Ecto neural progenitor cell (in vitro differentiated cells): ENCODE measurements at regions not wholly inside any gene's neighbourhood (a gene's known extent, or its start where the extent isn't known, plus 50 kb on each side); places are given as distances from the start of the nearest gene placed in this dataset.

Experiments
- DNase-seq: peaks from one replicate; pipeline ENCODE4 v3.0.0-alpha.2; 2018; ENCODE audit warnings: low spot score

GRCh38 chr9:89998633-89999032 lies 393.8 kb downstream of the GADD45G start:
- no peak for DNase-seq

GRCh38 chr9:89999176-89999533 lies 394.3 kb downstream of the GADD45G start:
- DNase-seq, result no peak

- no peak for DNase-seq
These were observed 394.9 kb downstream of the GADD45G start for GRCh38 chr9:89999534-90000370.

- no peak for DNase-seq
These were observed 396.1 kb downstream of the GADD45G start for GRCh38 chr9:90000925-90001324.

- no peak for DNase-seq
These were observed 396.9 kb downstream of the GADD45G start for GRCh38 chr9:90001747-90002146.

- DNase-seq, result no peak
These were observed 397.8 kb downstream of the GADD45G start for GRCh38 chr9:90002397-90003271.

- DNase-seq, result no peak
These were observed 400.6 kb downstream of the GADD45G start for GRCh38 chr9:90005388-90005787.

- DNase-seq, result no peak
These were observed 403.0 kb downstream of the GADD45G start for GRCh38 chr9:90007516-90008440.

GRCh38 chr9:90009447-90009846 lies 404.6 kb downstream of the GADD45G start:
- no peak for DNase-seq

- DNase-seq, result no peak
These were observed 406.0 kb downstream of the GADD45G start for GRCh38 chr9:90010793-90011192.

- no peak for DNase-seq
These were observed 408.1 kb downstream of the GADD45G start for GRCh38 chr9:90012949-90013348.

- no peak for DNase-seq
These were observed 409.0 kb downstream of the GADD45G start for GRCh38 chr9:90013778-90014177.

- DNase-seq, result no peak
These were observed 409.6 kb downstream of the GADD45G start for GRCh38 chr9:90014421-90014820.

GRCh38 chr9:90016272-90016671 lies 411.5 kb downstream of the GADD45G start:
- DNase-seq, result no peak

GRCh38 chr9:90017679-90018078 lies 412.9 kb downstream of the GADD45G start:
- no peak for DNase-seq

- DNase-seq, result no peak
These were observed 413.9 kb downstream of the GADD45G start for GRCh38 chr9:90018688-90019087.

GRCh38 chr9:90019626-90020025 lies 414.8 kb downstream of the GADD45G start:
- DNase-seq, result no peak

- no peak for DNase-seq
These were observed 415.6 kb downstream of the GADD45G start for GRCh38 chr9:90020276-90020871.

- DNase-seq, result no peak
These were observed 416.5 kb downstream of the GADD45G start for GRCh38 chr9:90021216-90021906.

- DNase-seq, result no peak
These were observed 417.7 kb downstream of the GADD45G start for GRCh38 chr9:90022474-90022873.

- no peak for DNase-seq
These were observed 419.0 kb downstream of the GADD45G start for GRCh38 chr9:90023861-90024260.
